ENCODE measurements at regions not wholly inside any gene's neighbourhood (a gene's known extent, or its start where the extent isn't known, plus 50 kb on each side); places are given as distances from the start of the nearest gene placed in this dataset.

GRCh38 chr5:171705036-171705435 lies 80.6 kb upstream of the SMIM23 start:
- no peak for TF ChIP-seq IRF1 (CRISPR knock-in tag; IDR thresholded peaks at IDR 0.05)
- no peak for TF ChIP-seq KAT7 (CRISPR knock-in tag; IDR thresholded peaks at IDR 0.05; ENCODE audit: borderline replicate concordance)
- no peak for TF ChIP-seq ZNF232 (CRISPR knock-in tag; IDR thresholded peaks at IDR 0.05)
- TF ChIP-seq CTCF (IDR thresholded peaks at IDR 0.05): no peak
- no peak for TF ChIP-seq ZNF121 (CRISPR knock-in tag; IDR thresholded peaks at IDR 0.05)
- no peak for TF ChIP-seq MYBL2 (CRISPR knock-in tag; IDR thresholded peaks at IDR 0.05)
- no peak for TF ChIP-seq ETV6 (CRISPR knock-in tag; IDR thresholded peaks at IDR 0.05)
- no peak for TF ChIP-seq CDX4 (CRISPR knock-in tag; IDR thresholded peaks at IDR 0.05; ENCODE audit: borderline replicate concordance)
- TF ChIP-seq RELA (CRISPR knock-in tag; IDR thresholded peaks at IDR 0.05; ENCODE audit: borderline replicate concordance): no peak
- no peak for TF ChIP-seq FOXK1 (CRISPR knock-in tag; IDR thresholded peaks at IDR 0.05)

Measured in WTC11 (cell line).